H9 (cell line): ENCODE measurements at regions not wholly inside any gene's neighbourhood (a gene's known extent, or its start where the extent isn't known, plus 50 kb on each side); places are given as distances from the start of the nearest gene placed in this dataset.

ENCODE experiments used
- DNase-seq: peaks from one replicate; pipeline ENCODE4 v3.0.0-alpha.2; 2017
- H2AFZ ChIP-seq: one replicate; pipeline ENCODE4 v1.6.1; 2013; ENCODE audit warnings: mild to moderate bottlenecking, low read length, control low read depth, moderate library complexity
- H2AK5ac ChIP-seq: 2 replicates; pipeline ENCODE4 v1.6.1; 2013; ENCODE audit warnings: low read length, control low read depth, mixed read lengths; ENCODE audit not compliant: insufficient read length
- H2BK120ac ChIP-seq: one replicate; pipeline ENCODE4 v1.6.1; 2013; ENCODE audit warnings: low read depth, mild to moderate bottlenecking, low read length, control low read depth, inconsistent platforms; ENCODE audit not compliant: poor library complexity, severe bottlenecking
- H2BK12ac ChIP-seq: 2 replicates; pipeline ENCODE4 v1.6.1; 2013; ENCODE audit warnings: low read length, control low read depth, mixed read lengths, low read depth; ENCODE audit not compliant: insufficient read length
- H2BK15ac ChIP-seq: 2 replicates; pipeline ENCODE4 v1.6.1; 2013; ENCODE audit warnings: low read depth, low read length, control low read depth
- H2BK20ac ChIP-seq: one replicate; pipeline ENCODE4 v1.6.1; 2013; ENCODE audit warnings: low read depth, mild to moderate bottlenecking, low read length, control low read depth, inconsistent platforms; ENCODE audit not compliant: poor library complexity, severe bottlenecking
- H2BK5ac ChIP-seq: 2 replicates; pipeline ENCODE4 v1.6.1; 2013; ENCODE audit warnings: low read length, control low read depth, mixed read lengths; ENCODE audit not compliant: insufficient read length
- H3K14ac ChIP-seq: 2 replicates; pipeline ENCODE4 v1.6.1; 2013; ENCODE audit warnings: low read length, control low read depth; ENCODE audit not compliant: insufficient read depth
- H3K18ac ChIP-seq: 2 replicates; pipeline ENCODE4 v1.6.1; 2013; ENCODE audit warnings: low read depth, mild to moderate bottlenecking, mixed read lengths, low read length, control low read depth; ENCODE audit not compliant: insufficient read length
- H3K23ac ChIP-seq: 2 replicates; pipeline ENCODE4 v1.6.1; 2013; ENCODE audit warnings: low read length, control low read depth, mixed read lengths, low read depth; ENCODE audit not compliant: insufficient read length
- H3K23me2 ChIP-seq: 2 replicates; pipeline ENCODE4 v1.6.1; 2013; ENCODE audit warnings: low read depth, mild to moderate bottlenecking, mixed read lengths, low read length, control low read depth; ENCODE audit not compliant: insufficient read length, poor library complexity, severe bottlenecking
- H3K27ac ChIP-seq: 2 replicates; pipeline ENCODE4 v1.5.1; 2013; ENCODE audit warnings: low read length, control low read depth, mixed read lengths, low read depth; ENCODE audit not compliant: insufficient read length
- H3K27me3 ChIP-seq: 2 replicates; pipeline ENCODE4 v1.6.1; 2013; ENCODE audit warnings: low read length, control low read depth, inconsistent platforms; ENCODE audit not compliant: insufficient read depth
- H3K4ac ChIP-seq: 2 replicates; pipeline ENCODE4 v1.6.1; 2013; ENCODE audit warnings: low read depth, mild to moderate bottlenecking, control low read depth, inconsistent platforms, low read length, moderate library complexity
- H3K4me1 ChIP-seq: 2 replicates; pipeline ENCODE4 v1.6.1; 2013; ENCODE audit warnings: low read length, control low read depth, inconsistent platforms; ENCODE audit not compliant: insufficient read depth
- H3K4me2 ChIP-seq: 2 replicates; pipeline ENCODE4 v1.6.1; 2013; ENCODE audit warnings: low read length, control low read depth, mixed read lengths; ENCODE audit not compliant: insufficient read length, insufficient read depth
- H3K56ac ChIP-seq: 2 replicates; pipeline ENCODE4 v1.6.1; 2013; ENCODE audit warnings: low read depth, mild to moderate bottlenecking, mixed read lengths, low read length, control low read depth; ENCODE audit not compliant: insufficient read length
- H3K79me1 ChIP-seq: 2 replicates; pipeline ENCODE4 v1.6.1; 2013; ENCODE audit warnings: low read depth, mild to moderate bottlenecking, moderate library complexity, low read length, control low read depth, inconsistent platforms; ENCODE audit not compliant: insufficient read depth, poor library complexity, severe bottlenecking
- H3K79me2 ChIP-seq: 2 replicates; pipeline ENCODE4 v1.6.1; 2013; ENCODE audit warnings: low read length, control low read depth, inconsistent platforms; ENCODE audit not compliant: insufficient read depth
- H3K9ac ChIP-seq: 2 replicates; pipeline ENCODE4 v1.6.1; 2013; ENCODE audit warnings: low read length, control low read depth, mixed read lengths; ENCODE audit not compliant: insufficient read length; ENCODE audit errors: extremely low read depth
- H3K9me3 ChIP-seq: one replicate; pipeline ENCODE4 v1.6.1; 2013; ENCODE audit warnings: low read depth, low read length, inconsistent platforms; ENCODE audit not compliant: control insufficient read depth
- H3T11ph ChIP-seq: one replicate; pipeline ENCODE4 v1.6.1; 2013; ENCODE audit warnings: mild to moderate bottlenecking, low read length, control low read depth, inconsistent platforms
- H4K20me1 ChIP-seq: one replicate; pipeline ENCODE4 v1.6.1; 2013; ENCODE audit not compliant: control insufficient read depth, insufficient read length, insufficient read depth
- H4K5ac ChIP-seq: 2 replicates; pipeline ENCODE4 v1.6.1; 2013; ENCODE audit warnings: low read depth, mild to moderate bottlenecking, mixed read lengths, low read length, control low read depth; ENCODE audit not compliant: insufficient read length
- H4K8ac ChIP-seq: replicated peaks from 2 replicates; pipeline ENCODE4 v1.6.1; 2013; ENCODE audit warnings: low read length, control low read depth, mixed read lengths, low read depth; ENCODE audit not compliant: insufficient read length
- H4K91ac ChIP-seq: 2 replicates; pipeline ENCODE4 v1.6.1; 2013; ENCODE audit warnings: low read depth, mild to moderate bottlenecking, moderate library complexity, mixed read lengths, low read length, control low read depth; ENCODE audit not compliant: insufficient read length
- H3K27ac Mint-ChIP-seq, 3 experiments: 2 replicates in 2 of 3; 3 replicates in 1 of 3; pipeline ENCODE4 v1.8.0; 2020 to 2021; ENCODE audit warnings: mixed read lengths in 3 of 3, mild to moderate bottlenecking in 1 of 3, moderate library complexity in 1 of 3
- H3K27me3 Mint-ChIP-seq: 2 replicates; pipeline ENCODE4 v1.8.0; 2021; ENCODE audit warnings: low read depth, mild to moderate bottlenecking, moderate library complexity, mixed read lengths
- H3K36me3 Mint-ChIP-seq, 3 experiments: 2 replicates in 2 of 3; 3 replicates in 1 of 3; pipeline ENCODE4 v1.8.0; 2020 to 2021; ENCODE audit warnings: low read depth in 3 of 3, mixed read lengths in 3 of 3; ENCODE audit not compliant: insufficient read depth in 1 of 3
- H3K4me1 Mint-ChIP-seq, 2 experiments: 2 replicates each; pipeline ENCODE4 v1.8.0; 2020; ENCODE audit warnings: mixed read lengths in 2 of 2
- H3K4me3 Mint-ChIP-seq, 2 experiments: 2 replicates in 1 of 2; 3 replicates in 1 of 2; pipeline ENCODE4 v1.8.0; 2020 to 2021; ENCODE audit warnings: mild to moderate bottlenecking in 2 of 2, mixed read lengths in 2 of 2, moderate library complexity in 1 of 2
- H3K9me3 Mint-ChIP-seq, 2 experiments: 2 replicates in 1 of 2; 3 replicates in 1 of 2; pipeline ENCODE4 v1.8.0; 2020; ENCODE audit warnings: mild to moderate bottlenecking in 2 of 2, mixed read lengths in 2 of 2, moderate library complexity in 1 of 2
- CTCF ChIP-seq: fragments of 200-600 bp; sonication (generic); conservative IDR thresholded peaks from 3 replicates; pipeline ENCODE4 v1.8.0; 2021; ENCODE audit warnings: antibody characterized with exemption, mild to moderate bottlenecking
- WGBS: extraction: QIAGEN DNeasy Blood & Tissue Kit; methylation state at CpG from one replicate; pipeline ENCODE4 v1.1.7; 2013; ENCODE audit warnings: missing lambda C conversion rate, low lambda C conversion rate, mixed read lengths; ENCODE audit not compliant: insufficient read length; ENCODE audit errors: extremely low coverage; 5-methylcytosine and 5-hydroxymethylcytosine counted together

GRCh38 chr12:13537623-13538022 lies 341.1 kb downstream of the EMP1 start:
- no peak overlapping the region for H3K27ac Mint-ChIP-seq
- H3K4me3 Mint-ChIP-seq: no peak overlapping the region
- H2AK5ac ChIP-seq: no peak overlapping the region
- H3K4me2 ChIP-seq: no peak overlapping the region
- H2BK15ac ChIP-seq: no peak overlapping the region
- no peak overlapping the region for H2BK12ac ChIP-seq
- H4K5ac ChIP-seq: no peak overlapping the region
- no peaks in the 10 kb centered on the region for H3K27me3 ChIP-seq
- no peak overlapping the region for H2BK20ac ChIP-seq
- H3K56ac ChIP-seq: no peak overlapping the region
- no peak overlapping the region for H4K91ac ChIP-seq
- H3K79me1 ChIP-seq: no peaks in the 10 kb centered on the region
- no peak overlapping the region for H3K27ac ChIP-seq
- no peak overlapping the region for H2AFZ ChIP-seq
- no peak for DNase-seq
- H3K79me2 ChIP-seq: no peaks in the 10 kb centered on the region
- H4K20me1 ChIP-seq: no peaks in the 10 kb centered on the region
- peaks cover 12 to 15% of the 10 kb centered on the region in 2 experiments for H3K4me1 Mint-ChIP-seq
- no peaks in the 10 kb centered on the region; the same call in none of the 2 replicates for H3K27me3 Mint-ChIP-seq
- no peak overlapping the region for H3K18ac ChIP-seq
- H3K23ac ChIP-seq: no peak overlapping the region
- H3K4ac ChIP-seq: no peak overlapping the region
- no peak overlapping the region for H2BK120ac ChIP-seq
- H3T11ph ChIP-seq: no peak overlapping the region
- no peak for TF ChIP-seq CTCF
- H3K9me3 Mint-ChIP-seq: no peaks in the 10 kb centered on the region
- H3K9me3 ChIP-seq: no peaks in the 10 kb centered on the region
- H3K14ac ChIP-seq: no peak overlapping the region
- H4K8ac ChIP-seq: no peak overlapping the region
- no peaks in the 10 kb centered on the region for H3K23me2 ChIP-seq
- no peaks in the 10 kb centered on the region; the same call in 1 of the 2 replicates for H3K4me1 ChIP-seq
- no CpG with 5 or more reads among the region's 2 CpGs for WGBS
- no peak overlapping the region for H2BK5ac ChIP-seq
- no peak overlapping the region for H3K9ac ChIP-seq
- no peaks in the 10 kb centered on the region for H3K36me3 Mint-ChIP-seq
